ENCODE measurements at regions not wholly inside any gene's neighbourhood (a gene's known extent, or its start where the extent isn't known, plus 50 kb on each side); places are given as distances from the start of the nearest gene placed in this dataset.
"Not testable (repeated sequence)": the region's sequence is repeated elsewhere in the genome, so short reads cannot be mapped to it uniquely, and the experiment has no call there.

- peak; percentile 14 for DNase-seq (ENCODE audit: low read depth)
Observed at GRCh38 chr14:84485036-84485435, 1044.9 kb upstream of the FLRT2 start.

GRCh38 chr14:84490081-84490480 is 1039.9 kb upstream of the FLRT2 start:
- H3K4me3 ChIP-seq (ENCODE audit: low read length) = no peak overlapping the region
- DNase-seq (ENCODE audit: low read depth) = no peak
- TF ChIP-seq CTCF (IDR thresholded peaks at IDR 0.05; ENCODE audit: insufficient read depth, low read depth, low read length, missing control alignments) = no peak

More at GRCh38 chr14:84485036-84485435, 1044.9 kb upstream of the FLRT2 start:
- H3K4me3 ChIP-seq (ENCODE audit: low read length) = no peak overlapping the region
- TF ChIP-seq CTCF (IDR thresholded peaks at IDR 0.05; ENCODE audit: insufficient read depth, low read depth, low read length, missing control alignments) = no peak

GRCh38 chr14:84492685-84493084 is 1037.3 kb upstream of the FLRT2 start:
- no peak overlapping the region for H3K4me3 ChIP-seq (ENCODE audit: low read length)
- TF ChIP-seq CTCF (IDR thresholded peaks at IDR 0.05; ENCODE audit: insufficient read depth, low read depth, low read length, missing control alignments) = no peak
- no peak for DNase-seq (ENCODE audit: low read depth)

GRCh38 chr14:84493779-84494178 is 1036.2 kb upstream of the FLRT2 start:
- TF ChIP-seq CTCF (IDR thresholded peaks at IDR 0.05; ENCODE audit: insufficient read depth, low read depth, low read length, missing control alignments) = no peak
- no peak overlapping the region for H3K4me3 ChIP-seq (ENCODE audit: low read length)
- no peak for DNase-seq (ENCODE audit: low read depth)

- no peak for DNase-seq (ENCODE audit: low read depth)
- TF ChIP-seq CTCF (IDR thresholded peaks at IDR 0.05; ENCODE audit: insufficient read depth, low read depth, low read length, missing control alignments) = no peak
- no peak overlapping the region for H3K4me3 ChIP-seq (ENCODE audit: low read length)
Observed at GRCh38 chr14:84496677-84497076, 1033.3 kb upstream of the FLRT2 start.

- DNase-seq (ENCODE audit: low read depth) = not testable (repeated sequence)
Observed at GRCh38 chr14:84512823-84513222, 1017.1 kb upstream of the FLRT2 start.

GRCh38 chr14:84519836-84520235 is 1010.1 kb upstream of the FLRT2 start:
- H3K4me3 ChIP-seq (ENCODE audit: low read length) = no peak overlapping the region
- no peak for DNase-seq (ENCODE audit: low read depth)
- TF ChIP-seq CTCF (IDR thresholded peaks at IDR 0.05; ENCODE audit: insufficient read depth, low read depth, low read length, missing control alignments) = no peak

More at GRCh38 chr14:84512823-84513222, 1017.1 kb upstream of the FLRT2 start:
- H3K4me3 ChIP-seq (ENCODE audit: low read length) = not testable (repeated sequence)
